Neural progenitor cell (in vitro differentiated cells): ENCODE measurements at regions not wholly inside any gene's neighbourhood (a gene's known extent, or its start where the extent isn't known, plus 50 kb on each side); places are given as distances from the start of the nearest gene placed in this dataset.

ENCODE experiments used
- DNase-seq: peaks from one replicate; pipeline ENCODE4 v3.0.0-alpha.2; 2016; ENCODE audit warnings: low spot score
- H2AFZ ChIP-seq: fragments of 200-600 bp; sonication (generic); replicated peaks from 2 replicates; pipeline ENCODE4 v1.6.1; 2016; ENCODE audit warnings: antibody characterized with exemption
- H3F3A ChIP-seq: fragments of 200-600 bp; sonication (generic); 2 replicates; pipeline ENCODE4 v1.6.1; 2016; ENCODE audit warnings: antibody characterized with exemption, low read depth
- H3K27ac ChIP-seq: fragments of 200-600 bp; sonication (generic); 2 replicates; pipeline ENCODE4 v1.5.1; 2016; ENCODE audit warnings: mild to moderate bottlenecking
- H3K27me3 ChIP-seq: fragments of 200-600 bp; sonication (generic); 2 replicates; pipeline ENCODE4 v1.6.1; 2016; ENCODE audit warnings: mild to moderate bottlenecking, moderate library complexity
- H3K36me3 ChIP-seq: fragments of 200-600 bp; sonication (generic); 2 replicates; pipeline ENCODE4 v1.5.1; 2016
- H3K4me1 ChIP-seq: fragments of 200-600 bp; sonication (generic); 2 replicates; pipeline ENCODE4 v1.6.1; 2016; ENCODE audit warnings: mixed run types
- H3K4me2 ChIP-seq: fragments of 200-600 bp; sonication (generic); 2 replicates; pipeline ENCODE4 v1.6.1; 2016
- H3K4me3 ChIP-seq: fragments of 200-600 bp; sonication (generic); 2 replicates; pipeline ENCODE4 v1.5.1; 2016
- H3K79me2 ChIP-seq: fragments of 200-600 bp; sonication (generic); 2 replicates; pipeline ENCODE4 v1.6.1; 2016; ENCODE audit warnings: low read depth
- H3K9ac ChIP-seq: fragments of 200-600 bp; sonication (generic); 2 replicates; pipeline ENCODE4 v1.6.1; 2016
- H3K9me3 ChIP-seq: fragments of 200-600 bp; sonication (generic); 2 replicates; pipeline ENCODE4 v1.5.1; 2016; ENCODE audit warnings: low read depth
- H4K20me1 ChIP-seq: fragments of 200-600 bp; sonication (generic); 2 replicates; pipeline ENCODE4 v1.6.1; 2016; ENCODE audit warnings: low read depth
- H3K27ac Mint-ChIP-seq: 3 replicates; pipeline ENCODE4 v1.8.0; 2021; ENCODE audit warnings: mixed read lengths
- H3K27me3 Mint-ChIP-seq: 2 replicates; pipeline ENCODE4 v1.8.0; 2022; ENCODE audit warnings: low read depth, mild to moderate bottlenecking, inconsistent platforms, moderate library complexity, mixed read lengths; ENCODE audit not compliant: insufficient read depth
- H3K36me3 Mint-ChIP-seq: 3 replicates; pipeline ENCODE4 v1.8.0; 2021; ENCODE audit warnings: mixed read lengths
- H3K4me1 Mint-ChIP-seq: 3 replicates; pipeline ENCODE4 v1.8.0; 2021; ENCODE audit warnings: mixed read lengths
- H3K4me3 Mint-ChIP-seq: 3 replicates; pipeline ENCODE4 v1.8.0; 2021; ENCODE audit warnings: mild to moderate bottlenecking, moderate library complexity, mixed read lengths
- H3K9me3 Mint-ChIP-seq: 3 replicates; pipeline ENCODE4 v1.8.0; 2020; ENCODE audit warnings: mixed read lengths
- CTCF ChIP-seq: fragments of 200-600 bp; sonication (generic); IDR thresholded peaks from 2 replicates; pipeline ENCODE4 v1.5.1; 2017; ENCODE audit warnings: antibody characterized with exemption, mild to moderate bottlenecking
- EZH2 ChIP-seq: fragments of 200-600 bp; sonication (generic); IDR thresholded peaks from 2 replicates; pipeline ENCODE4 v1.6.1; 2017; ENCODE audit warnings: antibody characterized with exemption, mild to moderate bottlenecking, moderate library complexity
- EZH2phosphoT487 ChIP-seq: fragments of 200-600 bp; sonication (generic); IDR thresholded peaks from 2 replicates; pipeline ENCODE4 v1.6.1; 2017; ENCODE audit warnings: antibody characterized with exemption

GRCh38 chr5:166497496-166498104 is 1793.8 kb upstream of the WWC1 start:
- H3K27ac ChIP-seq, result no peak overlapping the region
- Mint-ChIP-seq H3K4me1 (peaks cover 17% of the 10 kb centered on the region), H3K9me3 (no peaks in the 10 kb centered on the region), H3K27ac (peak overlapping the region; percentile 9), H3K4me3 (no peak overlapping the region), H3K36me3 (no peaks in the 10 kb centered on the region), H3K27me3 (no peaks in the 10 kb centered on the region)
- H3F3A ChIP-seq, result no peaks in the 10 kb centered on the region
- no peaks in the 10 kb centered on the region for H3K9me3 ChIP-seq
- no peak overlapping the region for H2AFZ ChIP-seq
- peaks cover 12% of the 10 kb centered on the region for H3K4me1 ChIP-seq
- H3K4me3 ChIP-seq, result no peak overlapping the region
- no peak for TF ChIP-seq CTCF
- TF ChIP-seq EZH2, result no peak
- no peak for TF ChIP-seq EZH2phosphoT487
- H3K4me2 ChIP-seq, result peak overlapping the region; percentile 14
- H3K9ac ChIP-seq, result no peak overlapping the region
- H3K79me2 ChIP-seq, result no peaks in the 10 kb centered on the region
- no peaks in the 10 kb centered on the region for H4K20me1 ChIP-seq
- no peaks in the 10 kb centered on the region for H3K27me3 ChIP-seq
- peak; percentile 27 for DNase-seq
- no peaks in the 10 kb centered on the region for H3K36me3 ChIP-seq

- DNase-seq, result no peak
- Histone ChIP-seq H3K4me3 (no peak overlapping the region), H3K9me3 (no peaks in the 10 kb centered on the region), H3K9ac (no peak overlapping the region), H3F3A (no peaks in the 10 kb centered on the region), H3K36me3 (no peaks in the 10 kb centered on the region), H2AFZ (no peak overlapping the region), H3K27ac (no peak overlapping the region), H3K79me2 (no peaks in the 10 kb centered on the region), H3K4me1 (peaks cover 12% of the 10 kb centered on the region), H3K27me3 (no peaks in the 10 kb centered on the region), H4K20me1 (no peaks in the 10 kb centered on the region), H3K4me2 (no peak overlapping the region)
- Mint-ChIP-seq H3K4me1 (peaks cover 17% of the 10 kb centered on the region), H3K27ac (no peak overlapping the region), H3K9me3 (no peaks in the 10 kb centered on the region), H3K36me3 (no peaks in the 10 kb centered on the region), H3K27me3 (no peaks in the 10 kb centered on the region), H3K4me3 (no peak overlapping the region)
- no peak for TF ChIP-seq CTCF
- no peak for TF ChIP-seq EZH2phosphoT487
- no peak for TF ChIP-seq EZH2
Observed at GRCh38 chr5:166499447-166500240, 1791.8 kb upstream of the WWC1 start.

- DNase-seq, result no peak
- H3K79me2 ChIP-seq, result no peaks in the 10 kb centered on the region
- Mint-ChIP-seq H3K4me3 (no peak overlapping the region), H3K4me1 (peaks cover 9% of the 10 kb centered on the region), H3K27me3 (no peaks in the 10 kb centered on the region), H3K9me3 (no peaks in the 10 kb centered on the region), H3K27ac (no peak overlapping the region), H3K36me3 (no peaks in the 10 kb centered on the region)
- H3K36me3 ChIP-seq, result no peaks in the 10 kb centered on the region
- H2AFZ ChIP-seq, result no peak overlapping the region
- no peak overlapping the region for H3K27ac ChIP-seq
- no peak overlapping the region for H3K4me3 ChIP-seq
- no peaks in the 10 kb centered on the region for H3K9me3 ChIP-seq
- H3F3A ChIP-seq, result no peaks in the 10 kb centered on the region
- H3K27me3 ChIP-seq, result no peaks in the 10 kb centered on the region
- TF ChIP-seq CTCF, result no peak
- TF ChIP-seq EZH2, result no peak
- TF ChIP-seq EZH2phosphoT487, result no peak
- no peak overlapping the region for H3K9ac ChIP-seq
- H4K20me1 ChIP-seq, result no peaks in the 10 kb centered on the region
- H3K4me2 ChIP-seq, result no peak overlapping the region
- H3K4me1 ChIP-seq, result peaks cover 10% of the 10 kb centered on the region
Observed at GRCh38 chr5:166503506-166503905, 1787.9 kb upstream of the WWC1 start.
